ENCODE measurements at regions not wholly inside any gene's neighbourhood (a gene's known extent, or its start where the extent isn't known, plus 50 kb on each side); places are given as distances from the start of the nearest gene placed in this dataset.

GRCh38 chr9:74117731-74118130 lies 379.4 kb upstream of the RORB start:
- FAIRE-seq: no peak
- Histone ChIP-seq H3K9me3 (replicated peaks; ENCODE audit: control insufficient read depth, insufficient read depth, low read length) (no peaks in the 10 kb centered on the region), H2AFZ (ENCODE audit: low read depth, low read length) (no peak overlapping the region), H3K9ac (replicated peaks; ENCODE audit: extremely low read depth, insufficient read depth, low read length) (no peak overlapping the region), H3K4me3 (replicated peaks in 1 of 3; ENCODE audit: insufficient read depth in 1 of 3, low read depth in 1 of 3, low read length in 3 of 3) (no peak overlapping the region), H3K4me1 (ENCODE audit: control insufficient read depth, extremely low read depth, insufficient read depth, low read length) (no peaks in the 10 kb centered on the region), H3K79me2 (ENCODE audit: control insufficient read depth, insufficient read depth, low read length) (no peaks in the 10 kb centered on the region), H3K36me3 (ENCODE audit: control insufficient read depth in 2 of 2, extremely low read depth in 1 of 2, insufficient read depth in 2 of 2, low read length in 2 of 2) (no peaks in the 10 kb centered on the region), H3K27ac (ENCODE audit: insufficient read depth, low read depth, low read length) (no peak overlapping the region), H4K20me1 (replicated peaks; ENCODE audit: control insufficient read depth, extremely low read depth, insufficient read depth, low read length) (no peaks in the 10 kb centered on the region), H3K27me3 (ENCODE audit: control insufficient read depth in 2 of 2, insufficient read depth in 2 of 2, low read length in 2 of 2) (no peaks in the 10 kb centered on the region), H3K4me2 (ENCODE audit: insufficient read depth, low read length) (no peak overlapping the region), H3K9me1 (replicated peaks; ENCODE audit: control insufficient read depth, extremely low read depth, insufficient read depth, low read length) (no peaks in the 10 kb centered on the region)
- TF ChIP-seq POLR2AphosphoS5 (IDR thresholded peaks at IDR 0.05; ENCODE audit: insufficient read depth, low read depth, low read length): no peak
- TF ChIP-seq MAX (IDR thresholded peaks at IDR 0.05; ENCODE audit: insufficient read depth, insufficient read length): no peak
- no peak for TF ChIP-seq MYC (IDR thresholded peaks at IDR 0.05; ENCODE audit: low read depth, low read length)
- no peak for TF ChIP-seq FOS (IDR thresholded peaks at IDR 0.05; ENCODE audit: borderline replicate concordance, insufficient read depth, low read length)
- no peak for TF ChIP-seq GATA2 (IDR thresholded peaks at IDR 0.05; ENCODE audit: insufficient read depth, insufficient read length, low read depth, low read length)
- TF ChIP-seq POLR2A (IDR thresholded peaks at IDR 0.05; ENCODE audit: low read depth, low read length): no peak
- no peak for TF ChIP-seq CTCF (IDR thresholded peaks at IDR 0.05; ENCODE audit: extremely low read depth in 1 of 2, insufficient read depth in 1 of 2, low read depth in 1 of 2, low read length in 2 of 2)
- no peak for TF ChIP-seq JUN (IDR thresholded peaks at IDR 0.05; ENCODE audit: borderline replicate concordance, insufficient read depth, insufficient read length, low read depth)
- TF ChIP-seq EZH2 (IDR thresholded peaks at IDR 0.05; ENCODE audit: borderline replicate concordance, low read depth, low read length, severe bottlenecking): no peak
- ChIA-PET POLR2A (no interaction called here), CTCF (no interaction called here)
- dilution Hi-C loops (cut with MboI; ENCODE audit: extremely low pct_ligation_motif_present, low sequenced_read_pairs) (no loop called here), intact Hi-C loops (cut with micrococcal nuclease) (no loop called here)
- BruUV-seq (replicated peaks): no TSS peak
- no peak for DNase-seq (ENCODE audit: low read depth, low spot score)

Measured in endothelial cell of umbilical vein (primary cell).